ENCODE measurements at regions not wholly inside any gene's neighbourhood (a gene's known extent, or its start where the extent isn't known, plus 50 kb on each side); places are given as distances from the start of the nearest gene placed in this dataset.

- DNase-seq: no peak
- Histone ChIP-seq H3K27ac (peak overlapping the region; percentile 59 to 78), H3K9me3 (no peaks in the 10 kb centered on the region), H3K4me3 (no peak overlapping the region), H3K4me1 (peaks cover 0 to 53% (median 34%) of the 10 kb centered on the region in 4 donors), H3K36me3 (no peaks in the 10 kb centered on the region), H3K27me3 (no peaks in the 10 kb centered on the region)
- intact Hi-C loops (cut with DNase I; ENCODE audit: low total_unique reads): no loop called here
- TF ChIP-seq CTCF (IDR thresholded peaks at IDR 0.05): no peak
Observed at GRCh38 chr1:224502459-224503160, 68.0 kb upstream of the WDR26 start.

- peak in 1 of 2 experiments; percentile 7 for TF ChIP-seq CTCF (IDR thresholded peaks at IDR 0.05)
- Histone ChIP-seq H3K4me3 (peak overlapping the region; percentile 6 to 8), H3K36me3 (no peaks in the 10 kb centered on the region), H3K27me3 (no peaks in the 10 kb centered on the region), H3K4me1 (peaks cover 0 to 46% (median 27%) of the 10 kb centered on the region in 4 donors), H3K27ac (peak overlapping the region; percentile 59 to 78), H3K9me3 (no peaks in the 10 kb centered on the region)
- intact Hi-C loops (cut with DNase I; ENCODE audit: low total_unique reads): no loop called here
- DNase-seq: peak; percentile 93 to 94
Observed at GRCh38 chr1:224503161-224504118, 68.8 kb upstream of the WDR26 start.

GRCh38 chr1:224504297-224505041 is 69.9 kb upstream of the WDR26 start:
- peak overlapping the region; percentile 59 to 78 for H3K27ac ChIP-seq
- TF ChIP-seq CTCF (IDR thresholded peaks at IDR 0.05): no peak
- peaks cover 0 to 40% (median 22%) of the 10 kb centered on the region in 4 donors for H3K4me1 ChIP-seq
- intact Hi-C loops (cut with DNase I; ENCODE audit: low total_unique reads): no loop called here
- H3K4me3 ChIP-seq: no peak overlapping the region
- no peaks in the 10 kb centered on the region for H3K36me3 ChIP-seq
- H3K27me3 ChIP-seq: no peaks in the 10 kb centered on the region
- DNase-seq: no peak
- no peaks in the 10 kb centered on the region for H3K9me3 ChIP-seq

GRCh38 chr1:224505454-224506093 is 71.0 kb upstream of the WDR26 start:
- intact Hi-C loops (cut with DNase I; ENCODE audit: low total_unique reads): no loop called here
- Histone ChIP-seq H3K27me3 (no peaks in the 10 kb centered on the region), H3K27ac (no peak overlapping the region), H3K4me3 (no peak overlapping the region), H3K36me3 (no peaks in the 10 kb centered on the region), H3K9me3 (no peaks in the 10 kb centered on the region), H3K4me1 (peaks cover 0 to 31% (median 22%) of the 10 kb centered on the region in 4 donors)
- no peak for TF ChIP-seq CTCF (IDR thresholded peaks at IDR 0.05)
- DNase-seq: no peak
